ENCODE measurements at regions not wholly inside any gene's neighbourhood (a gene's known extent, or its start where the extent isn't known, plus 50 kb on each side); places are given as distances from the start of the nearest gene placed in this dataset.

- TF ChIP-seq CTCF (IDR thresholded peaks at IDR 0.05; ENCODE audit: insufficient read depth, low read length) = no peak
- H3K4me3 ChIP-seq (ENCODE audit: low read depth, low read length) = no peak overlapping the region
- DNase-seq (ENCODE audit: low read depth) = no peak
These were observed 214.1 kb downstream of the NUAK1 start for GRCh38 chr12:105924526-105925208.

- TF ChIP-seq CTCF (IDR thresholded peaks at IDR 0.05; ENCODE audit: insufficient read depth, low read length) = no peak
- no peak for DNase-seq (ENCODE audit: low read depth)
- no peak overlapping the region for H3K4me3 ChIP-seq (ENCODE audit: low read depth, low read length)
These were observed 211.2 kb downstream of the NUAK1 start for GRCh38 chr12:105927564-105927963.

GRCh38 chr12:105928436-105928835, 210.3 kb downstream of the NUAK1 start:
- no peak for TF ChIP-seq CTCF (IDR thresholded peaks at IDR 0.05; ENCODE audit: insufficient read depth, low read length)
- DNase-seq (ENCODE audit: low read depth) = no peak
- no peak overlapping the region for H3K4me3 ChIP-seq (ENCODE audit: low read depth, low read length)

- no peak overlapping the region for H3K4me3 ChIP-seq (ENCODE audit: low read depth, low read length)
- no peak for DNase-seq (ENCODE audit: low read depth)
- no peak for TF ChIP-seq CTCF (IDR thresholded peaks at IDR 0.05; ENCODE audit: insufficient read depth, low read length)
These were observed 209.6 kb downstream of the NUAK1 start for GRCh38 chr12:105929192-105929591.

GRCh38 chr12:105930557-105931503, 207.9 kb downstream of the NUAK1 start:
- H3K4me3 ChIP-seq (ENCODE audit: low read depth, low read length) = no peak overlapping the region
- no peak for DNase-seq (ENCODE audit: low read depth)
- no peak for TF ChIP-seq CTCF (IDR thresholded peaks at IDR 0.05; ENCODE audit: insufficient read depth, low read length)

- TF ChIP-seq CTCF (IDR thresholded peaks at IDR 0.05; ENCODE audit: insufficient read depth, low read length) = no peak
- no peak for DNase-seq (ENCODE audit: low read depth)
- no peak overlapping the region for H3K4me3 ChIP-seq (ENCODE audit: low read depth, low read length)
These were observed 206.8 kb downstream of the NUAK1 start for GRCh38 chr12:105931762-105932570.

All from fibroblast of the aortic adventitia (primary cell).